Activated B cell treated with CpG ODN at 0.5 μM for 24 hours (primary cell): ENCODE measurements at regions not wholly inside any gene's neighbourhood (a gene's known extent, or its start where the extent isn't known, plus 50 kb on each side); places are given as distances from the start of the nearest gene placed in this dataset.

Source experiments
- ATAC-seq: fragments of 200-7000 bp; cut with Tn5 transposase; one replicate; pipeline ENCODE4 v1.10.0; 2021; ENCODE audit warnings: low read depth, mild to moderate bottlenecking, moderate library complexity
- CTCF ChIA-PET: fragments of 350-600 bp; sonication (Branson Sonifier 250); formaldehyde crosslinking; loops from one replicate; lab custom pipeline; 2021; ENCODE audit warnings: antibody characterized with exemption; lab: Charles Lee
- POLR2A ChIA-PET: fragments of 350-600 bp; sonication (Branson Sonifier 250); formaldehyde crosslinking; loops from one replicate; lab custom pipeline; 2021; ENCODE audit warnings: antibody characterized with exemption; lab: Charles Lee
- DNase-seq: peaks from one replicate; pipeline ENCODE4 v3.0.0; 2022
- H3K27ac Mint-ChIP-seq: one replicate; pipeline ENCODE4 v1.8.0; 2020; ENCODE audit warnings: mixed read lengths
- H3K27me3 Mint-ChIP-seq: one replicate; pipeline ENCODE4 v1.8.0; 2021; ENCODE audit warnings: mixed read lengths
- H3K36me3 Mint-ChIP-seq: one replicate; pipeline ENCODE4 v1.8.0; 2021; ENCODE audit warnings: low read depth, mixed read lengths
- H3K4me1 Mint-ChIP-seq: one replicate; pipeline ENCODE4 v1.8.0; 2021; ENCODE audit warnings: mixed read lengths
- H3K4me3 Mint-ChIP-seq: one replicate; pipeline ENCODE4 v1.8.0; 2020; ENCODE audit warnings: mild to moderate bottlenecking, mixed read lengths
- H3K9me3 Mint-ChIP-seq: one replicate; pipeline ENCODE4 v1.8.0; 2020; ENCODE audit warnings: mixed read lengths
- intact Hi-C: fragments of 100-400 bp; cut with micrococcal nuclease; formaldehyde crosslinking; loops from one replicate; pipeline ENCODE4 v1.15.1; 2024
- TF ChIP-seq, protein P1 (sequence below): fragments of 200-600 bp; IDR thresholded peaks from one replicate; pipeline ENCODE4 v1.8.0; 2022; ENCODE audit warnings: antibody characterized with exemption, mild to moderate bottlenecking

DNA sequence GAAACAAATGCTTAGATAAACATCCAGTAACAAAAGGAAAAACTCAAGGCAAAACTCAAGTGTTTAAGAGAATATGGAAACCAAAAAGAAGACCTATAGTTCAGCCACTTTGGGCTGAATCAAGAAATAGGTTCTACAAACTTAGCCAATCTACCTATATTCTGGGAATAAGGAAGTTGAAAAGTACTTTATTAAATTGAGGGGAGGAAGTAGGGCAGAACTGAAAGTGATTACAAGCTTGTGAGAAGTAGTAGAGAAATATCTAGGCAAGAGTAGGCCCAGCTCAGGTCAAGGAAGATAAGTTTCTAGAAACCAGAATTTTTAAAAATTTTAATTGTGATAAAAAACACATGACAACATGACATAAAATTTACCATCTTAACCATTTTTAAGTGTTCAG lies 384.8 kb upstream of the PCSK5 start:
- Mint-ChIP-seq H3K4me3 (no peak overlapping the region), H3K4me1 (no peaks in the 10 kb centered on the region), H3K27me3 (no peaks in the 10 kb centered on the region), H3K27ac (no peak overlapping the region), H3K36me3 (no peaks in the 10 kb centered on the region), H3K9me3 (peaks cover 3% of the 10 kb centered on the region)
- CTCF ChIA-PET: no interaction called here
- TF ChIP-seq, protein P1, sequence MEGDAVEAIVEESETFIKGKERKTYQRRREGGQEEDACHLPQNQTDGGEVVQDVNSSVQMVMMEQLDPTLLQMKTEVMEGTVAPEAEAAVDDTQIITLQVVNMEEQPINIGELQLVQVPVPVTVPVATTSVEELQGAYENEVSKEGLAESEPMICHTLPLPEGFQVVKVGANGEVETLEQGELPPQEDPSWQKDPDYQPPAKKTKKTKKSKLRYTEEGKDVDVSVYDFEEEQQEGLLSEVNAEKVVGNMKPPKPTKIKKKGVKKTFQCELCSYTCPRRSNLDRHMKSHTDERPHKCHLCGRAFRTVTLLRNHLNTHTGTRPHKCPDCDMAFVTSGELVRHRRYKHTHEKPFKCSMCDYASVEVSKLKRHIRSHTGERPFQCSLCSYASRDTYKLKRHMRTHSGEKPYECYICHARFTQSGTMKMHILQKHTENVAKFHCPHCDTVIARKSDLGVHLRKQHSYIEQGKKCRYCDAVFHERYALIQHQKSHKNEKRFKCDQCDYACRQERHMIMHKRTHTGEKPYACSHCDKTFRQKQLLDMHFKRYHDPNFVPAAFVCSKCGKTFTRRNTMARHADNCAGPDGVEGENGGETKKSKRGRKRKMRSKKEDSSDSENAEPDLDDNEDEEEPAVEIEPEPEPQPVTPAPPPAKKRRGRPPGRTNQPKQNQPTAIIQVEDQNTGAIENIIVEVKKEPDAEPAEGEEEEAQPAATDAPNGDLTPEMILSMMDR: no peak
- POLR2A ChIA-PET: no interaction called here
- DNase-seq: no peak
- intact Hi-C loops: no loop called here
- no peak for ATAC-seq

DNA sequence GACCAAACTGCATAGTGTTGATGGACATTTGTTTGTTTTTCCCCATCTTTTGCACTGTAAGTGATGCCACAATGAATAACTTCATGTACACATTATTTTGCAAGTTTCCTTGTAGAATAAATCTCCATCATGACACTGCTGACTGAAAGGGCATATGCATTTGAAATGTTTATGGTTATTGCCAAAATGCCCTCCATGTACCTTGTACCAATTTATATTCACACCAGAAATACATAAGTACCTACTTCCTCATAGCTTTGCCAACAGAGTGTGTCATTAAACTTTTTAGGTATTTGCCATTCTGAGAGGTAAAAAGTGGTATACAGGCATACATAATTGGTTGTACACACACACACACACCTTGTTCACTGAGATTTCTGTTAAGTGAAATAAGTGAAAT lies 361.0 kb upstream of the PCSK5 start:
- no peaks in the 10 kb centered on the region for H3K4me1 Mint-ChIP-seq
- H3K27me3 Mint-ChIP-seq: no peaks in the 10 kb centered on the region
- ChIA-PET POLR2A (no interaction called here), CTCF (no interaction called here)
- no peak for DNase-seq
- no peak for ATAC-seq
- no peaks in the 10 kb centered on the region for H3K36me3 Mint-ChIP-seq
- intact Hi-C loops: no loop called here
- no peak overlapping the region for H3K4me3 Mint-ChIP-seq
- H3K27ac Mint-ChIP-seq: no peak overlapping the region
- H3K9me3 Mint-ChIP-seq: no peaks in the 10 kb centered on the region
- TF ChIP-seq, protein P1: no peak

DNA sequence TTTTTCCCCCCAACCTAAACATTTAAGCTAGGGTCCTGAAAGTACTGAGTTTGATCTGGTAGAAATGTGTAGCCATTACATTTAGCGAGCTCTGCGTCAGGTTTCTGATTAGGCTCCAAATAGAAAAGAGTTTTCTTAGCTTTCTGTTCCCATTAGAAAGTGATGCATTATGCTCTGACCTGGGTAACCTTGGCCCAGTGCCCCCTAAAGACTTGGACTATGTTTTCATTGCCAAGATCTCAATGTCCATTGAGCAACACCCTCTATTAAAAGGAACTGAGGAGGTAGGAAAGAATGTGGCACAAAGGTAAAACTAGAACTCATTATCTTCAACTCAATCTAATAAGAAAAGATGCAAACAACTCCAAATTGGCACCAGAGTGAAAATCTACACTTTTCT lies 358.9 kb upstream of the PCSK5 start:
- DNase-seq (no peak), ATAC-seq (no peak)
- ChIA-PET POLR2A (no interaction called here), CTCF (no interaction called here)
- Mint-ChIP-seq H3K36me3 (no peaks in the 10 kb centered on the region), H3K27ac (no peak overlapping the region), H3K4me3 (no peak overlapping the region), H3K27me3 (no peaks in the 10 kb centered on the region), H3K9me3 (peaks cover 3% of the 10 kb centered on the region), H3K4me1 (no peaks in the 10 kb centered on the region)
- intact Hi-C loops: no loop called here
- TF ChIP-seq, protein P1: no peak

DNA sequence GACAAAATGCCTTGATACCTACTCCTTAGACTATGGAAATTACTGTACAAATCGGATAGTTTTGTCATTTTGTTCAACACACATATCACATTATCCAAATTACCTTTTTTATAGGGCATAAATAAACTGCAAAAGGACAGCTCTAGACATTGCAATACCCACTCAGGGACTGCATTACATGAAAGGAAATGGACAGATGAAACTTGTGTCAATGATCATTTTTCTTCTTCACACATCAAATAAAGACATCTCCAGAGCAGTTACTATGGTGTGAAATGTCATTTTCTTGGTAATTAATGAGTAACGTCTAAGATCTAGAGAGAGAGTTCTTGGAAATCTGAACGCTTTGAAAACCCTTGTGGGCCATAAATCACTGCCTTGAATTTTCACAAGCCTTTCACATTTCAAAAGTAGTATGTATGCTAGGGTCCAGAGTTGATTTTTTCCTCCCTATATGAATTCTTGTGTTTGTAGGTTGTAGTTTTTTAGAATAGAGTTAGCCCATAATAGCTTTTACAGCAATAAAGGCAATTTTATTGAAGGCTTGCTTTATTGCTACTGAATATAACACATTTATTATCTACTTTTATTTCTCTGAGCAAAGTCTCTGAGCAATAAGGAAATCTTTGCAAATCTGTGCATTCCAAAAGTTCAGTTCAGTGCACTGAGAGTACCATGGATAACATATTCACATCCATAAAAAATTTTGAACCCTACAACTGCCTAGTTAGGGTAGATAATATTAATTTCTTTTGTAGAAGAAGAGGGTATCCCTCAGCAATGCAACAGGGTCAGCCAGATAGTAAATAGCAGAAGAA lies 358.0 kb upstream of the PCSK5 start:
- ChIA-PET POLR2A (no interaction called here), CTCF (no interaction called here)
- H3K36me3 Mint-ChIP-seq: no peaks in the 10 kb centered on the region

DNA sequence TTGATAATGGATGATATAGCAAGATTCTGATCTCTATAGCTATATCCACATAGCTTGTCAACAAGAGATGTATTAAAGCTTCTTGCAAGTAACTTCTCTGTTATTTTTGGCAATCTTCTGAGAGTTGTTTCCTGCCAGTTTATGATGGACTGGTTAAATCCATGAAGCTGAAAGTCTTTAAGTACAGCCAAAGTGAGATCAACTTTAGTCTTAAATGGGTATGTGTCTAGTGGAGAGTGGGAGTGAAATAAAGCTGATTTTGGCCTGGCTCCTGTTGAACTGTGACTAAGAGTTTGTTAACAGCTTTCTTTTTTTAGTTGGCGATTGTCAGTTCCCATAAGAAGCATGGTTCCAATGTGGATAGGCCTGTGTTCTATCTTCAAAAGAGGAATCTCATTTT lies 350.9 kb upstream of the PCSK5 start:
- Mint-ChIP-seq H3K27me3 (no peaks in the 10 kb centered on the region), H3K27ac (no peak overlapping the region), H3K4me1 (no peaks in the 10 kb centered on the region), H3K36me3 (no peaks in the 10 kb centered on the region), H3K4me3 (no peak overlapping the region), H3K9me3 (peaks cover 7% of the 10 kb centered on the region)
- ChIA-PET POLR2A (no interaction called here), CTCF (no interaction called here)
- ATAC-seq (no peak), DNase-seq (no peak)
- intact Hi-C loops: no loop called here
- TF ChIP-seq, protein P1: no peak

More for the DNA sequence above, 358.0 kb upstream of the PCSK5 start:
- TF ChIP-seq, protein P1: no peak
- no peak overlapping the region for H3K4me3 Mint-ChIP-seq
- intact Hi-C loops: no loop called here
- H3K27ac Mint-ChIP-seq: no peak overlapping the region
- no peak for DNase-seq
- H3K27me3 Mint-ChIP-seq: no peaks in the 10 kb centered on the region
- H3K9me3 Mint-ChIP-seq: peaks cover 7% of the 10 kb centered on the region
- no peaks in the 10 kb centered on the region for H3K4me1 Mint-ChIP-seq
- no peak for ATAC-seq
